HepG2 (cell line): ENCODE measurements at regions not wholly inside any gene's neighbourhood (a gene's known extent, or its start where the extent isn't known, plus 50 kb on each side); places are given as distances from the start of the nearest gene placed in this dataset.

Experiments
- ATAC-seq: fragments of 200-7000 bp; cut with Tn5 transposase; 3 replicates; pipeline ENCODE4 v1.9.1; 2020; ENCODE audit warnings: mild to moderate bottlenecking, moderate library complexity
- BruUV-seq: library from RNA; stranded (reverse); fragments of 400-500 nt; replicated peaks from 2 replicates; lab custom pipeline; 2021; lab: Mats Ljungman, UMichigan
- CTCF ChIA-PET: fragments of 300-600 bp; formaldehyde crosslinking; extraction: SDS; loops from one replicate; lab custom pipeline; 2021; ENCODE audit warnings: low total read pairs, inconsistent platforms, low intra/inter-chr PET ratio; lab: Yijun Ruan, JAX
- POLR2A ChIA-PET: fragments of 350-600 bp; sonication (Branson Sonifier 250); formaldehyde crosslinking; loops from one replicate; lab custom pipeline; 2020; ENCODE audit warnings: antibody characterized with exemption, inconsistent platforms; lab: Yijun Ruan, JAX
- DNase-seq: peaks from one replicate; pipeline ENCODE4 v3.0.0-alpha.2; 2015; ENCODE audit warnings: low spot score
- FAIRE-seq: peaks from 3 replicates; lab custom pipeline; 2011; peaks lifted over from hg19 to GRCh38; lab: Jason Lieb, UNC
- H2AFZ ChIP-seq: one replicate; pipeline ENCODE4 v1.6.1; 2011; ENCODE audit warnings: low read length, inconsistent platforms
- H3K27ac ChIP-seq: fragments of 300-600 bp; 3 replicates; pipeline ENCODE4 v1.8.0; 2011; ENCODE audit warnings: mixed run types, mild to moderate bottlenecking, mixed read lengths, low read length, inconsistent platforms; ENCODE audit not compliant: insufficient read depth; ENCODE audit errors: extremely low read length
- H3K27me3 ChIP-seq, 2 experiments: fragments of 200-600 bp in 1 of 2; 2 replicates in 1 of 2; 3 replicates in 1 of 2; pipeline versions ENCODE4 v1.6.0 to v1.8.0; 2011; ENCODE audit warnings: low read length in 2 of 2, mild to moderate bottlenecking in 2 of 2, moderate library complexity in 2 of 2, inconsistent platforms in 1 of 2; ENCODE audit not compliant: insufficient read depth in 2 of 2, control insufficient read depth in 1 of 2
- H3K36me3 ChIP-seq, 2 experiments: fragments of 200-600 bp in 1 of 2; replicated peaks in 1 of 2; 2 replicates in 1 of 2; 3 replicates in 1 of 2; pipeline versions ENCODE4 v1.5.1 to v1.8.0; 2011; ENCODE audit warnings: low read length in 2 of 2, inconsistent platforms in 1 of 2; ENCODE audit not compliant: insufficient read depth in 2 of 2, control insufficient read depth in 1 of 2
- H3K4me1 ChIP-seq: 2 replicates; pipeline ENCODE4 v1.5.1; 2012; ENCODE audit warnings: low read length, inconsistent platforms; ENCODE audit not compliant: insufficient read depth
- H3K4me2 ChIP-seq: 2 replicates; pipeline ENCODE4 v1.6.0; 2011; ENCODE audit warnings: low read depth, low read length, inconsistent platforms
- H3K4me3 ChIP-seq, 3 experiments: fragments of 200-600 bp in 1 of 3; sonication (generic), shearing (Covaris generic) in 1 of 3; replicated peaks in 1 of 3; 2 replicates each; pipeline ENCODE4 v1.5.1; 2011 to 2016; ENCODE audit warnings: low read length in 3 of 3, inconsistent platforms in 2 of 3, low read depth in 2 of 3, mild to moderate bottlenecking in 2 of 3, control low read depth in 1 of 3, mixed read lengths in 1 of 3; ENCODE audit not compliant: insufficient read depth in 1 of 3
- H3K79me2 ChIP-seq: one replicate; pipeline ENCODE4 v1.6.1; 2011; ENCODE audit warnings: low read length, inconsistent platforms; ENCODE audit not compliant: insufficient read depth
- H3K9ac ChIP-seq: 2 replicates; pipeline ENCODE4 v1.6.0; 2011; ENCODE audit warnings: mild to moderate bottlenecking, low read depth, low read length, inconsistent platforms; ENCODE audit not compliant: insufficient read depth
- H3K9me3 ChIP-seq: 2 replicates; pipeline ENCODE4 v1.5.1; 2012; ENCODE audit warnings: mild to moderate bottlenecking, low read length
- H4K20me1 ChIP-seq: 2 replicates; pipeline ENCODE4 v1.6.0; 2011; ENCODE audit warnings: inconsistent platforms, mild to moderate bottlenecking, low read length, moderate library complexity; ENCODE audit not compliant: insufficient read depth
- ARHGAP35 ChIP-seq: sonication (generic); formaldehyde crosslinking; IDR thresholded peaks from 2 replicates; pipeline ENCODE4 v1.9.0; 2022; ENCODE audit warnings: mild to moderate bottlenecking, inconsistent platforms, moderate library complexity, missing genetic modification reagents, borderline replicate concordance
- ATF7 ChIP-seq, 2 experiments: fragments of 450-650 bp in 1 of 2; sonication (generic) in 1 of 2; formaldehyde crosslinking in 1 of 2; IDR thresholded peaks; 2 replicates each; pipeline versions ENCODE4 v1.4.0 to v1.6.1; 2016 to 2020; ENCODE audit warnings: antibody characterized with exemption in 1 of 2, mild to moderate bottlenecking in 1 of 2, missing genetic modification reagents in 1 of 2
- ATF7-NPFF ChIP-seq: sonication (generic); formaldehyde crosslinking; IDR thresholded peaks from 2 replicates; pipeline ENCODE4 v1.8.1; 2023; ENCODE audit warnings: mild to moderate bottlenecking, low read depth, missing genetic modification reagents, moderate library complexity
- CREM ChIP-seq, 2 experiments: sonication (generic) in 1 of 2; formaldehyde crosslinking in 1 of 2; IDR thresholded peaks; 2 replicates each; pipeline versions ENCODE4 v1.4.0 to v1.6.1; 2016 to 2020; ENCODE audit warnings: antibody characterized with exemption in 1 of 2, mild to moderate bottlenecking in 1 of 2, missing genetic modification reagents in 1 of 2
- FOXO4 ChIP-seq: sonication (generic); formaldehyde crosslinking; conservative IDR thresholded peaks from 2 replicates; pipeline ENCODE4 v1.8.1; 2023; ENCODE audit warnings: missing genetic modification reagents
- GABPB1 ChIP-seq: IDR thresholded peaks from 2 replicates; pipeline ENCODE4 v1.6.1; 2016; ENCODE audit warnings: mild to moderate bottlenecking, missing genetic modification reagents, moderate library complexity, missing compliant biosample characterization
- GTF3A ChIP-seq: sonication (generic); formaldehyde crosslinking; conservative IDR thresholded peaks from 2 replicates; pipeline ENCODE4 v1.4.0; 2020; ENCODE audit warnings: mild to moderate bottlenecking, missing genetic modification reagents
- JDP2 ChIP-seq: sonication (generic); formaldehyde crosslinking; IDR thresholded peaks from 2 replicates; pipeline ENCODE4 v1.8.1; 2022; ENCODE audit warnings: missing genetic modification reagents, borderline replicate concordance
- MBNL3 ChIP-seq: fragments of 250-450 bp; sonication (Bioruptor Pico); conservative IDR thresholded peaks from 2 replicates; pipeline ENCODE4 v1.8.0; 2022; ENCODE audit warnings: mild to moderate bottlenecking, inconsistent platforms
- MIER3 ChIP-seq: IDR thresholded peaks from 2 replicates; pipeline ENCODE4 v1.6.1; 2016; ENCODE audit warnings: missing compliant biosample characterization, borderline replicate concordance
- MTF2 ChIP-seq: sonication (generic); formaldehyde crosslinking; IDR thresholded peaks from 2 replicates; pipeline ENCODE4 v1.5.0; 2020; ENCODE audit warnings: missing genetic modification reagents, borderline replicate concordance
- PHB2 ChIP-seq: fragments of 450-650 bp; IDR thresholded peaks from 2 replicates; pipeline ENCODE4 v1.6.1; 2018; ENCODE audit not compliant: partially characterized antibody
- POLR2AphosphoS5 ChIP-seq: IDR thresholded peaks from 2 replicates; pipeline ENCODE4 v1.6.1; 2012; ENCODE audit warnings: low read depth, low read length
- ZBTB33 ChIP-seq: sonication (generic); formaldehyde crosslinking; IDR thresholded peaks from 2 replicates; pipeline ENCODE4 v1.4.0; 2020; ENCODE audit warnings: missing genetic modification reagents
- ZBTB7A ChIP-seq: sonication (generic); formaldehyde crosslinking; IDR thresholded peaks from 2 replicates; pipeline ENCODE4 v1.8.0; 2022; ENCODE audit warnings: mild to moderate bottlenecking, missing genetic modification reagents
- ZMYM3 ChIP-seq: sonication (generic); formaldehyde crosslinking; IDR thresholded peaks from 2 replicates; pipeline ENCODE4 v1.5.1; 2020; ENCODE audit warnings: mild to moderate bottlenecking, missing genetic modification reagents
- ZNF260 ChIP-seq: sonication (generic); formaldehyde crosslinking; IDR thresholded peaks from 2 replicates; pipeline ENCODE4 v1.4.0; 2020; ENCODE audit warnings: missing genetic modification reagents, low read depth, mild to moderate bottlenecking, borderline replicate concordance
- ZNF660 ChIP-seq: sonication (generic); formaldehyde crosslinking; IDR thresholded peaks from 2 replicates; pipeline ENCODE4 v1.5.1; 2020; ENCODE audit warnings: mild to moderate bottlenecking, low read depth, missing genetic modification reagents, borderline replicate concordance
- ZNF776 ChIP-seq: sonication (generic); formaldehyde crosslinking; IDR thresholded peaks from 2 replicates; pipeline ENCODE4 v1.4.0; 2020; ENCODE audit warnings: mild to moderate bottlenecking, missing genetic modification reagents
- WGBS: methylation state at CpG from one replicate; pipeline ENCODE4 v1.1.6; 2017; ENCODE audit warnings: low lambda C conversion rate; 5-methylcytosine and 5-hydroxymethylcytosine counted together
- in situ Hi-C: cut with HindIII; loops from 2 replicates; pipeline ENCODE4 v1.10.0; 2017; ENCODE audit warnings: low pct_unique_long_range_greater_than_20kb; ENCODE audit not compliant: extremely low pct_ligation_motif_present
- intact Hi-C: fragments of 100-400 bp; cut with micrococcal nuclease; formaldehyde crosslinking; loops from one replicate; pipeline ENCODE4 v1.10.0; 2022; ENCODE audit not compliant: unreplicated experiment

GRCh38 chr6:21392177-21392576, 201.4 kb upstream of the SOX4 start:
- TF ChIP-seq POLR2AphosphoS5 (no peak), PHB2 (no peak), ATF7 (IDR thresholded peaks at IDR 0.05) (no peak), ATF7 (CRISPR knock-in tag; IDR thresholded peaks at IDR 0.05) (no peak), MTF2 (no peak), ATF7-NPFF (CRISPR knock-in tag) (no peak), ZMYM3 (no peak), ZNF776 (CRISPR knock-in tag) (no peak), ZBTB7A (CRISPR knock-in tag) (no peak), CREM (IDR thresholded peaks at IDR 0.05) (no peak), CREM (CRISPR knock-in tag; IDR thresholded peaks at IDR 0.05) (no peak), ARHGAP35 (no peak), MBNL3 (CRISPR knock-in tag) (no peak), ZBTB33 (CRISPR knock-in tag) (no peak), ZNF260 (CRISPR knock-in tag) (no peak), JDP2 (CRISPR knock-in tag) (no peak), MIER3 (no peak), GTF3A (no peak), GABPB1 (CRISPR knock-in tag) (no peak), ZNF660 (no peak), FOXO4 (no peak)
- Histone ChIP-seq H3K9me3 (no peaks in the 10 kb centered on the region), H3K27ac (no peak overlapping the region), H2AFZ (no peak overlapping the region), H3K36me3 (no peaks in the 10 kb centered on the region), H3K4me1 (no peaks in the 10 kb centered on the region), H3K4me2 (no peak overlapping the region), H4K20me1 (no peaks in the 10 kb centered on the region), H3K79me2 (no peaks in the 10 kb centered on the region), H3K9ac (no peak overlapping the region), H3K4me3 (no peak overlapping the region), H3K27me3 (no peaks in the 10 kb centered on the region; a peak in 1 of 5 replicates)
- intact Hi-C loops = no loop called here
- no TSS peak for BruUV-seq
- no peak for ATAC-seq
- in situ Hi-C loops = no loop called here
- no peak for DNase-seq
- WGBS = 84% methylated on average over 2 of the region's 2 CpGs
- CTCF ChIA-PET = no interaction called here
- no peak for FAIRE-seq
- POLR2A ChIA-PET = no interaction called here
